Fibroblast of skin of scalp (primary cell): ENCODE measurements at regions not wholly inside any gene's neighbourhood (a gene's known extent, or its start where the extent isn't known, plus 50 kb on each side); places are given as distances from the start of the nearest gene placed in this dataset.
"Not testable (repeated sequence)": the region's sequence is repeated elsewhere in the genome, so short reads cannot be mapped to it uniquely, and the experiment has no call there.

Experiments used
- DNase-seq: peaks from one replicate; pipeline ENCODE4 v3.0.0-alpha.2; 2013

- no peak for DNase-seq
Measured at GRCh38 chr2:156944871-156945270, 312.6 kb upstream of the GALNT5 start.

- DNase-seq: no peak
Measured at GRCh38 chr2:156947261-156947660, 310.2 kb upstream of the GALNT5 start.

- DNase-seq: no peak
Measured at GRCh38 chr2:156955701-156956100, 301.8 kb upstream of the GALNT5 start.

- DNase-seq: no peak
Measured at GRCh38 chr2:156956161-156956560, 301.3 kb upstream of the GALNT5 start.

GRCh38 chr2:156958374-156958773 lies 299.1 kb upstream of the GALNT5 start:
- DNase-seq: no peak

GRCh38 chr2:156959481-156959880 lies 298.0 kb upstream of the GALNT5 start:
- DNase-seq: no peak

GRCh38 chr2:156982615-156983014 lies 274.9 kb upstream of the GALNT5 start:
- DNase-seq: no peak

- DNase-seq: peak; percentile 0
Measured at GRCh38 chr2:156986339-156986988, 271.0 kb upstream of the GALNT5 start.

GRCh38 chr2:156999661-157000060 lies 257.8 kb upstream of the GALNT5 start:
- no peak for DNase-seq

GRCh38 chr2:157004789-157005188 lies 252.7 kb upstream of the GALNT5 start:
- DNase-seq: no peak

GRCh38 chr2:157015015-157015575 lies 242.4 kb upstream of the GALNT5 start:
- no peak for DNase-seq

- not testable (repeated sequence) for DNase-seq
Measured at GRCh38 chr2:157023264-157023663, 234.2 kb upstream of the GALNT5 start.

- no peak for DNase-seq
Measured at GRCh38 chr2:157024129-157024528, 233.4 kb upstream of the GALNT5 start.

GRCh38 chr2:157032017-157032416 lies 225.5 kb upstream of the GALNT5 start:
- DNase-seq: peak; percentile 93

- no peak for DNase-seq
Measured at GRCh38 chr2:157036726-157037125, 220.8 kb upstream of the GALNT5 start.

GRCh38 chr2:157043786-157044185 lies 213.7 kb upstream of the GALNT5 start:
- no peak for DNase-seq

GRCh38 chr2:157046396-157046795 lies 211.1 kb upstream of the GALNT5 start:
- DNase-seq: no peak

- peak; percentile 63 for DNase-seq
Measured at GRCh38 chr2:157052685-157053224, 204.8 kb upstream of the GALNT5 start.

GRCh38 chr2:157053876-157054275 lies 203.6 kb upstream of the GALNT5 start:
- DNase-seq: no peak

GRCh38 chr2:157055660-157056199 lies 201.8 kb upstream of the GALNT5 start:
- peak; percentile 45 for DNase-seq

GRCh38 chr2:157056200-157056676 lies 201.3 kb upstream of the GALNT5 start:
- peak; percentile 15 for DNase-seq

GRCh38 chr2:157058161-157058560 lies 199.3 kb upstream of the GALNT5 start:
- no peak for DNase-seq

- DNase-seq: no peak
Measured at GRCh38 chr2:157059036-157059435, 198.5 kb upstream of the GALNT5 start.

GRCh38 chr2:157061799-157062198 lies 195.7 kb upstream of the GALNT5 start:
- DNase-seq: no peak
